HCT116 (cell line): ENCODE measurements at regions not wholly inside any gene's neighbourhood (a gene's known extent, or its start where the extent isn't known, plus 50 kb on each side); places are given as distances from the start of the nearest gene placed in this dataset.

ENCODE experiments used
- ATAC-seq: fragments of 200-7000 bp; cut with Tn5 transposase; 2 replicates; pipeline ENCODE4 v1.9.1; 2020; ENCODE audit warnings: mild to moderate bottlenecking, moderate library complexity
- BruUV-seq: library from RNA; stranded (reverse); fragments of 400-500 nt; replicated peaks from 2 replicates; lab custom pipeline; 2021; lab: Mats Ljungman, UMichigan
- CTCF ChIA-PET: fragments of 300-600 bp; sonication (Branson Sonifier 250); formaldehyde crosslinking; loops from one replicate; lab custom pipeline; 2021; ENCODE audit warnings: antibody characterized with exemption; lab: Charles Lee
- POLR2A ChIA-PET: fragments of 300-600, 350-600 bp; sonication (Branson Sonifier 250); formaldehyde crosslinking; loops from one replicate; lab custom pipeline; 2021; ENCODE audit warnings: antibody characterized with exemption; lab: Charles Lee
- RAD21 ChIA-PET, 2 experiments: fragments of 300-600 bp; sonication (Branson Sonifier 250); formaldehyde crosslinking; loops; one replicate each; lab custom pipeline; 2023; ENCODE audit warnings: low total read pairs in 2 of 2; ENCODE audit not compliant: uncharacterized antibody in 2 of 2, unreplicated experiment in 2 of 2, low non-redundant PET in 1 of 2; lab: Charles Lee
- DNase-seq: peaks from one replicate; pipeline ENCODE4 v3.0.0-alpha.2; 2010; ENCODE audit warnings: low read depth, low spot score
- H2AFZ ChIP-seq: fragments of 200-600 bp; shearing (Covaris generic), sonication (generic); 2 replicates; pipeline ENCODE4 v1.6.1; 2017; ENCODE audit warnings: low read depth, mixed run types, mixed read lengths, antibody characterized with exemption, low read length; ENCODE audit not compliant: poor library complexity, severe bottlenecking
- H3K27ac ChIP-seq: 2 replicates; pipeline ENCODE4 v1.5.1; 2012; ENCODE audit warnings: low read depth, low read length
- H3K27me3 ChIP-seq: fragments of 200-600 bp; sonication (generic); 2 replicates; pipeline ENCODE4 v1.6.1; 2016; ENCODE audit warnings: mixed run types, low read length, mixed read lengths; ENCODE audit not compliant: insufficient read depth
- H3K36me3 ChIP-seq, 2 experiments: fragments of 200-500 bp in 1 of 2; fragments of 200-600 bp in 1 of 2; sonication (Bioruptor generic) in 1 of 2; sonication (generic) in 1 of 2; 2 replicates each; pipeline versions ENCODE4 v1.5.1 to v1.6.1; 2014 to 2016; ENCODE audit warnings: low read length in 2 of 2, inconsistent platforms in 1 of 2, mixed read lengths in 1 of 2, mixed run types in 1 of 2; ENCODE audit not compliant: insufficient read depth in 2 of 2, control insufficient read depth in 1 of 2
- H3K4me1 ChIP-seq, 2 experiments: fragments of 200-600 bp in 1 of 2; sonication (generic) in 1 of 2; 2 replicates each; pipeline versions ENCODE4 v1.5.1 to v1.6.1; 2012 to 2017; ENCODE audit warnings: low read length in 2 of 2, inconsistent platforms in 1 of 2, mild to moderate bottlenecking in 1 of 2, mixed read lengths in 1 of 2, mixed run types in 1 of 2, moderate library complexity in 1 of 2; ENCODE audit not compliant: insufficient read depth in 2 of 2, control insufficient read depth in 1 of 2
- H3K4me2 ChIP-seq: fragments of 200-600 bp; sonication (generic); 2 replicates; pipeline ENCODE4 v1.6.1; 2017; ENCODE audit warnings: mixed run types, low read length, mixed read lengths
- H3K4me3 ChIP-seq, 2 experiments: fragments of 200-600 bp in 1 of 2; sonication (generic) in 1 of 2; replicated peaks in 1 of 2; 2 replicates each; pipeline ENCODE4 v1.5.1; 2011 to 2016; ENCODE audit warnings: low read length in 2 of 2, control low read depth in 1 of 2, low read depth in 1 of 2, mild to moderate bottlenecking in 1 of 2, mixed read lengths in 1 of 2, mixed run types in 1 of 2
- H3K79me2 ChIP-seq: fragments of 200-600 bp; sonication (generic); 2 replicates; pipeline ENCODE4 v1.6.1; 2017; ENCODE audit warnings: mild to moderate bottlenecking, mixed run types, low read length, moderate library complexity, mixed read lengths; ENCODE audit not compliant: insufficient read depth
- H3K9ac ChIP-seq: fragments of 200-600 bp; sonication (generic); 2 replicates; pipeline ENCODE4 v1.6.1; 2016; ENCODE audit warnings: low read length, mixed read lengths
- H3K9me2 ChIP-seq: fragments of 200-600 bp; sonication (generic), shearing (Covaris generic); 2 replicates; pipeline ENCODE4 v1.6.1; 2017; ENCODE audit warnings: mixed run types, mild to moderate bottlenecking, moderate library complexity; ENCODE audit not compliant: insufficient read depth
- H3K9me3 ChIP-seq, 2 experiments: fragments of 200-500 bp in 1 of 2; fragments of 200-600 bp in 1 of 2; sonication (Bioruptor generic) in 1 of 2; sonication (generic) in 1 of 2; 2 replicates each; pipeline ENCODE4 v1.6.1; 2014 to 2017; ENCODE audit warnings: low read length in 2 of 2, mixed read lengths in 2 of 2, inconsistent platforms in 1 of 2, low read depth in 1 of 2, mild to moderate bottlenecking in 1 of 2, mixed run types in 1 of 2, moderate library complexity in 1 of 2; ENCODE audit not compliant: control insufficient read depth in 1 of 2, insufficient read depth in 1 of 2
- H4K20me1 ChIP-seq: fragments of 200-600 bp; sonication (generic), shearing (Covaris generic); 2 replicates; pipeline ENCODE4 v1.6.1; 2017; ENCODE audit warnings: mixed run types, mild to moderate bottlenecking, moderate library complexity; ENCODE audit not compliant: insufficient read depth
- CBX3 ChIP-seq: IDR thresholded peaks from 2 replicates; pipeline ENCODE4 v1.6.1; 2012; ENCODE audit warnings: low read depth
- EGR1 ChIP-seq: IDR thresholded peaks from 2 replicates; pipeline ENCODE4 v1.6.1; 2012; ENCODE audit warnings: low read depth
- EZH2 ChIP-seq: fragments of 200-600 bp; sonication (generic); IDR thresholded peaks from 2 replicates; pipeline ENCODE4 v1.6.1; 2017; ENCODE audit warnings: antibody characterized with exemption, mixed run types
- FOSL1 ChIP-seq: IDR thresholded peaks from 2 replicates; pipeline ENCODE4 v1.6.1; 2012; ENCODE audit warnings: low read depth
- POLR2A ChIP-seq: IDR thresholded peaks from 2 replicates; pipeline ENCODE4 v1.7.0; 2011; ENCODE audit warnings: borderline replicate concordance; ENCODE audit not compliant: insufficient read depth, insufficient read length; ENCODE audit errors: extremely low read depth
- POLR2AphosphoS5 ChIP-seq: IDR thresholded peaks from 2 replicates; pipeline ENCODE4 v1.6.1; 2011; ENCODE audit warnings: mild to moderate bottlenecking, low read depth, low read length, moderate library complexity
- RAD21 ChIP-seq: IDR thresholded peaks from 2 replicates; pipeline ENCODE4 v1.6.1; 2012; ENCODE audit warnings: low read depth, mild to moderate bottlenecking
- SIN3A ChIP-seq: IDR thresholded peaks from 2 replicates; pipeline ENCODE4 v1.6.1; 2012; ENCODE audit warnings: low read depth
- SRF ChIP-seq: IDR thresholded peaks from 2 replicates; pipeline ENCODE4 v1.6.1; 2012; ENCODE audit warnings: low read depth
- ZFX ChIP-seq: fragments of 450-650 bp; IDR thresholded peaks from 2 replicates; pipeline ENCODE4 v1.6.1; 2017
- intact Hi-C: fragments of 100-400 bp; cut with micrococcal nuclease; formaldehyde crosslinking; loops from 2 replicates; pipeline ENCODE4 v1.10.0; 2022
- TF ChIP-seq, protein P1 (sequence below), 3 experiments: fragments of 200-600 bp in 1 of 3; sonication (generic) in 1 of 3; IDR thresholded peaks in 2 of 3; conservative IDR thresholded peaks in 1 of 3; 2 replicates each; pipeline ENCODE4 v1.5.1; 2012 to 2017; ENCODE audit warnings: low read depth in 2 of 3, low read length in 2 of 3, antibody characterized with exemption in 1 of 3, borderline replicate concordance in 1 of 3, control low read depth in 1 of 3, mild to moderate bottlenecking in 1 of 3, mixed read lengths in 1 of 3, mixed run types in 1 of 3, moderate library complexity in 1 of 3; ENCODE audit not compliant: insufficient read depth in 1 of 3
- TF ChIP-seq, protein P2 (sequence below): IDR thresholded peaks from 2 replicates; pipeline ENCODE4 v1.6.1; 2012
- TF ChIP-seq, protein P3 (sequence below): IDR thresholded peaks from 2 replicates; pipeline ENCODE4 v1.6.1; 2012

DNA sequence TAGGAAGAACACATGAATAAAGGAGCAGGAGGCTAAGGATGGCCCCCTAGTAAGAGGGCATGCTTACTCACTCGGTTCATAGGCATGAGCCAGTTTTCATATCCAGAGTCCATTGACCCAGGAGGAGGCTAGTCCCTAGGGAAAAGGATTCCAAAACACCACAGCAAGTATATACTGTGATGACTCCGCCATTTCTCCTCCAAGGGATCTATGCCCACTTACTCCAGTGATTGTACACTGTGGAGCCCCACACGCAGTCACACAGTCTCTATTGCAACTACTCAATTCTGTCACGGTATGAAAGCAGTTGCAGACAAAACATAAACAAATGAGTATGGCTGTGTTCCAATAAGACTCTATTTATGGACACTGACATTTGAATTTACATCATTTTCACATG is 117.7 kb upstream of the ALDH1B1 start (continued):
- TF ChIP-seq, protein P1, sequence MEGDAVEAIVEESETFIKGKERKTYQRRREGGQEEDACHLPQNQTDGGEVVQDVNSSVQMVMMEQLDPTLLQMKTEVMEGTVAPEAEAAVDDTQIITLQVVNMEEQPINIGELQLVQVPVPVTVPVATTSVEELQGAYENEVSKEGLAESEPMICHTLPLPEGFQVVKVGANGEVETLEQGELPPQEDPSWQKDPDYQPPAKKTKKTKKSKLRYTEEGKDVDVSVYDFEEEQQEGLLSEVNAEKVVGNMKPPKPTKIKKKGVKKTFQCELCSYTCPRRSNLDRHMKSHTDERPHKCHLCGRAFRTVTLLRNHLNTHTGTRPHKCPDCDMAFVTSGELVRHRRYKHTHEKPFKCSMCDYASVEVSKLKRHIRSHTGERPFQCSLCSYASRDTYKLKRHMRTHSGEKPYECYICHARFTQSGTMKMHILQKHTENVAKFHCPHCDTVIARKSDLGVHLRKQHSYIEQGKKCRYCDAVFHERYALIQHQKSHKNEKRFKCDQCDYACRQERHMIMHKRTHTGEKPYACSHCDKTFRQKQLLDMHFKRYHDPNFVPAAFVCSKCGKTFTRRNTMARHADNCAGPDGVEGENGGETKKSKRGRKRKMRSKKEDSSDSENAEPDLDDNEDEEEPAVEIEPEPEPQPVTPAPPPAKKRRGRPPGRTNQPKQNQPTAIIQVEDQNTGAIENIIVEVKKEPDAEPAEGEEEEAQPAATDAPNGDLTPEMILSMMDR (IDR thresholded peaks at IDR 0.05 in 2 of 3, conservative IDR thresholded peaks at IDR 0.05 in 1 of 3; ENCODE audit: borderline replicate concordance in 1 of 3, insufficient read depth in 1 of 3, low read depth in 2 of 3, low read length in 2 of 3): no peak
- TF ChIP-seq, all 23 proteins: peak for 0

DNA sequence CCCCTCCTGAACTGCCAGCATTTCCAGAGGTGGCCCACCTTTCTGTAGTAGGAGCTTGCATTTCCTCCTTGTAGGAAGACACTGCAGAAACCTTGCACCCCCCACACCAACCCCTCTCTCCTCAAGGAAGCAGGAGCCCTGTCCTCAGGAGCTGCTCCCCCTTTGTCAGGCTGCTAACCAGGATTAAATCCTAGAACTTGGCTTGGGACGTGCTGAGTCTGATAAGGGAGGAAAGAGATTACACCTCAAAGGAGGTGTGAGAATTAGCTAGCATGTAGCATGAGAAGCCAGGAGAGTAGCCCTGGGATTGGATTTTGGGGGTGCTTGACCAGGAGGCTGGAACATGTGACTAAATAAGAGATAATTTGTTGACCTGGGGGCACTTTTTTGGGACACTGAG is 119.8 kb upstream of the ALDH1B1 start:
- Histone ChIP-seq H3K9me3 (no peaks in the 10 kb centered on the region), H3K4me2 (no peak overlapping the region), H3K4me1 (peaks cover 0 to 5% of the 10 kb centered on the region in 2 experiments; a peak in 1 of 4 replicates), H3K36me3 (no peaks in the 10 kb centered on the region), H3K27me3 (no peaks in the 10 kb centered on the region), H3K79me2 (no peaks in the 10 kb centered on the region), H3K9ac (no peak overlapping the region), H2AFZ (no peak overlapping the region), H4K20me1 (no peaks in the 10 kb centered on the region), H3K27ac (no peak overlapping the region), H3K4me3 (no peak overlapping the region), H3K9me2 (no peaks in the 10 kb centered on the region)
- BruUV-seq: no TSS peak
- POLR2A ChIA-PET: no interaction called here
- no peak for ATAC-seq
- DNase-seq: no peak
- intact Hi-C loops: no loop called here
- TF ChIP-seq, protein P2, sequence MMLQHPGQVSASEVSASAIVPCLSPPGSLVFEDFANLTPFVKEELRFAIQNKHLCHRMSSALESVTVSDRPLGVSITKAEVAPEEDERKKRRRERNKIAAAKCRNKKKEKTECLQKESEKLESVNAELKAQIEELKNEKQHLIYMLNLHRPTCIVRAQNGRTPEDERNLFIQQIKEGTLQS: no peak
- no peak for TF ChIP-seq EGR1
- TF ChIP-seq, protein P3, sequence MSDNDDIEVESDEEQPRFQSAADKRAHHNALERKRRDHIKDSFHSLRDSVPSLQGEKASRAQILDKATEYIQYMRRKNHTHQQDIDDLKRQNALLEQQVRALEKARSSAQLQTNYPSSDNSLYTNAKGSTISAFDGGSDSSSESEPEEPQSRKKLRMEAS: no peak
- no peak for TF ChIP-seq ZFX
- TF ChIP-seq SIN3A: no peak
- TF ChIP-seq SRF: no peak
- no peak for TF ChIP-seq RAD21
- TF ChIP-seq CBX3: no peak
- no peak for TF ChIP-seq POLR2A
- no peak for TF ChIP-seq POLR2AphosphoS5
- no peak for TF ChIP-seq EZH2
- TF ChIP-seq FOSL1: no peak
- TF ChIP-seq, all 23 proteins: peak for 0
- CTCF ChIA-PET: no interaction called here
- RAD21 ChIA-PET: no interaction called here
